ENCODE measurements at regions not wholly inside any gene's neighbourhood (a gene's known extent, or its start where the extent isn't known, plus 50 kb on each side); places are given as distances from the start of the nearest gene placed in this dataset. TPM values are rescaled to one million over a fixed set of nuclear protein-coding genes. Genes with fewer than 3 reads are reported as not detected.

Small RNA genes lying in the stretch of these regions (small RNA-seq; reads per million reads assigned to genes)
- gene CYP3A54P = not detected

Data from tibial nerve (tissue), 1 donor.